GM13976 (cell line): ENCODE measurements at regions not wholly inside any gene's neighbourhood (a gene's known extent, or its start where the extent isn't known, plus 50 kb on each side); places are given as distances from the start of the nearest gene placed in this dataset.

Experiments used
- DNase-seq: peaks from one replicate; pipeline ENCODE4 v3.0.0; 2012; ENCODE audit warnings: low spot score
- CTCF ChIP-seq: IDR thresholded peaks from 2 replicates; pipeline ENCODE4 v1.5.1; 2012; ENCODE audit warnings: borderline replicate concordance, mild to moderate bottlenecking; ENCODE audit not compliant: insufficient read depth; ENCODE audit errors: extremely low read depth, missing control alignments, control extremely low read depth
- in situ Hi-C: fragments of 300-500 bp; cut with MboI; formaldehyde crosslinking; loops from one replicate; pipeline ENCODE4 v1.12.0; 2022; ENCODE audit warnings: low sequenced_read_pairs, mixed read lengths, inconsistent platforms; ENCODE audit not compliant: unreplicated experiment

- in situ Hi-C loops, result no loop called here
- DNase-seq, result no peak
- TF ChIP-seq CTCF, result no peak
Measured at GRCh38 chr5:35317586-35317985, 87.3 kb upstream of the PRLR start.

- TF ChIP-seq CTCF, result no peak
- in situ Hi-C loops, result no loop called here
- DNase-seq, result no peak
Measured at GRCh38 chr5:35316611-35317274, 86.5 kb upstream of the PRLR start.

- in situ Hi-C loops, result no loop called here
- no peak for TF ChIP-seq CTCF
- DNase-seq, result no peak
Measured at GRCh38 chr5:35313291-35313690, 83.0 kb upstream of the PRLR start.

GRCh38 chr5:35312267-35312666 lies 82.0 kb upstream of the PRLR start:
- TF ChIP-seq CTCF, result no peak
- in situ Hi-C loops, result no loop called here

GRCh38 chr5:35309365-35310130 lies 79.3 kb upstream of the PRLR start:
- in situ Hi-C loops, result no loop called here
- TF ChIP-seq CTCF, result no peak

More at GRCh38 chr5:35312267-35312666, 82.0 kb upstream of the PRLR start:
- DNase-seq, result no peak

GRCh38 chr5:35308421-35308820 lies 78.1 kb upstream of the PRLR start:
- DNase-seq, result no peak
- in situ Hi-C loops, result no loop called here
- no peak for TF ChIP-seq CTCF

More at GRCh38 chr5:35309365-35310130, 79.3 kb upstream of the PRLR start:
- DNase-seq, result no peak
